ENCODE measurements at regions not wholly inside any gene's neighbourhood (a gene's known extent, or its start where the extent isn't known, plus 50 kb on each side); places are given as distances from the start of the nearest gene placed in this dataset.

- H3K4me2 ChIP-seq (ENCODE audit: low read length): no peak overlapping the region
- H3K9me2 ChIP-seq (replicated peaks; ENCODE audit: control insufficient read depth, low read length): no peaks in the 10 kb centered on the region
- H4K20me1 ChIP-seq (ENCODE audit: control insufficient read depth, insufficient read depth, low read depth, low read length): no peaks in the 10 kb centered on the region
- no peaks in the 10 kb centered on the region for H3K79me2 ChIP-seq (ENCODE audit: control insufficient read depth, low read length)
- H3K36me3 ChIP-seq (ENCODE audit: control insufficient read depth, low read length): no peaks in the 10 kb centered on the region
- no peaks in the 10 kb centered on the region for H3K27me3 ChIP-seq (ENCODE audit: control insufficient read depth, low read length)
- H3K9me3 ChIP-seq (ENCODE audit: control insufficient read depth, insufficient read depth, low read length): peaks cover 8% of the 10 kb centered on the region
- TF ChIP-seq CTCF (IDR thresholded peaks at IDR 0.05; ENCODE audit: low read depth, low read length, poor library complexity, severe bottlenecking): no peak
- TF ChIP-seq EZH2phosphoT487 (IDR thresholded peaks at IDR 0.05; ENCODE audit: borderline replicate concordance, low read length): no peak
- H3K4me3 ChIP-seq (ENCODE audit: low read length): no peak overlapping the region
- H3K4me1 ChIP-seq (ENCODE audit: control insufficient read depth, low read length): 0 out of 2 replicates have a peak, but pooled peaks cover 2% of the 10 kb centered on the region
- no peaks in the 10 kb centered on the region for H3F3A ChIP-seq (ENCODE audit: control insufficient read depth, insufficient read depth)
- no peak overlapping the region for H3K27ac ChIP-seq (ENCODE audit: low read depth, low read length)
Observed at GRCh38 chr1:207250431-207250830, 71.0 kb upstream of the CD55 start.

DNA sequence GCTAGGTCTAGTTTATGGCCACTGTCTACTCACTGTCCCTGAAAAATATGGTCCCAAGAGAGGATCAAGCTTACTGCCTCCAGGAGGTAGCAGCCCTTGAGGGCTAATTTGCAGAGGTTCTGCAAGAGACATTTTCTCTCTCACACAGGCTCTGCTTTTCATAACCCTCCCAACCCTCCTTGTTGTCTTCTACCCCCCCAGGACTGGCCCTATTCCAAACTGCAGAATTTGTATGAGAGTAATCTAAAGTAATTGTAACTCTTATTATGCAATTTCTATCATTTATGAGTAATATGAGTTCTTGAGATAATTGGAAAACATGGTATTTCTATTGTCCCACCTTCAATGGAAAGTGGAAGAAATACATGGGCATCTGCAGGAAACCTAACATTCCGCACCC, 70.4 kb upstream of the CD55 start:
- Histone ChIP-seq H3K9me2 (replicated peaks; ENCODE audit: control insufficient read depth, low read length) (no peaks in the 10 kb centered on the region), H3K79me2 (ENCODE audit: control insufficient read depth, low read length) (no peaks in the 10 kb centered on the region), H4K20me1 (ENCODE audit: control insufficient read depth, insufficient read depth, low read depth, low read length) (no peaks in the 10 kb centered on the region), H3K4me1 (ENCODE audit: control insufficient read depth, low read length) (no peaks in the 10 kb centered on the region), H3K4me3 (ENCODE audit: low read length) (no peak overlapping the region), H3K9me3 (ENCODE audit: control insufficient read depth, insufficient read depth, low read length) (peaks cover 8% of the 10 kb centered on the region), H3K36me3 (ENCODE audit: control insufficient read depth, low read length) (no peaks in the 10 kb centered on the region), H3K27me3 (ENCODE audit: control insufficient read depth, low read length) (no peaks in the 10 kb centered on the region), H3K27ac (ENCODE audit: low read depth, low read length) (no peak overlapping the region), H3F3A (ENCODE audit: control insufficient read depth, insufficient read depth) (no peaks in the 10 kb centered on the region), H3K4me2 (ENCODE audit: low read length) (no peak overlapping the region)
- TF ChIP-seq CTCF (IDR thresholded peaks at IDR 0.05; ENCODE audit: low read depth, low read length, poor library complexity, severe bottlenecking) (no peak), EZH2phosphoT487 (IDR thresholded peaks at IDR 0.05; ENCODE audit: borderline replicate concordance, low read length) (no peak)

- Histone ChIP-seq H3K27ac (ENCODE audit: low read depth, low read length) (no peak overlapping the region), H4K20me1 (ENCODE audit: control insufficient read depth, insufficient read depth, low read depth, low read length) (no peaks in the 10 kb centered on the region), H3K9me2 (replicated peaks; ENCODE audit: control insufficient read depth, low read length) (no peaks in the 10 kb centered on the region), H3F3A (ENCODE audit: control insufficient read depth, insufficient read depth) (no peaks in the 10 kb centered on the region), H3K4me3 (ENCODE audit: low read length) (no peak overlapping the region), H3K27me3 (ENCODE audit: control insufficient read depth, low read length) (no peaks in the 10 kb centered on the region), H3K9me3 (ENCODE audit: control insufficient read depth, insufficient read depth, low read length) (peaks cover 11% of the 10 kb centered on the region), H3K4me2 (ENCODE audit: low read length) (no peak overlapping the region), H3K4me1 (ENCODE audit: control insufficient read depth, low read length) (peaks cover 4% of the 10 kb centered on the region), H3K36me3 (ENCODE audit: control insufficient read depth, low read length) (no peaks in the 10 kb centered on the region), H3K79me2 (ENCODE audit: control insufficient read depth, low read length) (no peaks in the 10 kb centered on the region)
- TF ChIP-seq EZH2phosphoT487 (IDR thresholded peaks at IDR 0.05; ENCODE audit: borderline replicate concordance, low read length) (no peak), CTCF (IDR thresholded peaks at IDR 0.05; ENCODE audit: low read depth, low read length, poor library complexity, severe bottlenecking) (no peak)
Observed at GRCh38 chr1:207256869-207257268, 64.6 kb upstream of the CD55 start.
